Peyer's patch (tissue), 4 donors: ENCODE measurements at regions not wholly inside any gene's neighbourhood (a gene's known extent, or its start where the extent isn't known, plus 50 kb on each side); places are given as distances from the start of the nearest gene placed in this dataset.

Experiments used
- DNase-seq, 3 donors: peaks; one replicate each; pipeline ENCODE4 v3.0.0-alpha.2; 2017 to 2019
- H3K27ac ChIP-seq, 4 donors: fragments of 200-600 bp; sonication (generic); one replicate each; pipeline ENCODE4 v1.5.1; 2016 to 2019
- H3K27me3 ChIP-seq, 2 donors: fragments of 200-600 bp; sonication (generic); one replicate each; pipeline ENCODE4 v1.5.1; 2019
- H3K36me3 ChIP-seq, 3 donors: fragments of 200-600 bp; sonication (generic); one replicate each; pipeline ENCODE4 v1.5.1; 2016 to 2019
- H3K4me1 ChIP-seq, 4 donors: fragments of 200-600 bp; sonication (generic); one replicate each; pipeline ENCODE4 v1.5.1; 2016 to 2019
- H3K4me3 ChIP-seq, 4 donors: fragments of 200-600 bp; sonication (generic); 1 replicate in 3 of 4; 2 replicates in 1 of 4; pipeline ENCODE4 v1.5.1; 2016 to 2019; ENCODE audit warnings: mild to moderate bottlenecking in 1 of 4
- H3K9me3 ChIP-seq, 4 donors: fragments of 200-600 bp; sonication (generic); one replicate each; pipeline ENCODE4 v1.5.1; 2016 to 2019; ENCODE audit warnings: mild to moderate bottlenecking in 1 of 4
- POLR2A ChIP-seq, 2 donors: fragments of 450-650 bp; IDR thresholded peaks; one replicate each; pipeline ENCODE4 v1.5.1; 2017; ENCODE audit warnings: antibody characterized with exemption in 2 of 2, mild to moderate bottlenecking in 2 of 2, moderate library complexity in 2 of 2
- TF ChIP-seq, protein P1 (sequence below), 6 experiments: fragments of 450-650 bp in 4 of 6; fragments of 200-600 bp in 2 of 6; sonication (generic) in 1 of 6; IDR thresholded peaks; one replicate each; pipeline ENCODE4 v1.5.1; 2017 to 2019; ENCODE audit warnings: antibody characterized with exemption in 6 of 6, mild to moderate bottlenecking in 3 of 6, moderate library complexity in 1 of 6

DNA sequence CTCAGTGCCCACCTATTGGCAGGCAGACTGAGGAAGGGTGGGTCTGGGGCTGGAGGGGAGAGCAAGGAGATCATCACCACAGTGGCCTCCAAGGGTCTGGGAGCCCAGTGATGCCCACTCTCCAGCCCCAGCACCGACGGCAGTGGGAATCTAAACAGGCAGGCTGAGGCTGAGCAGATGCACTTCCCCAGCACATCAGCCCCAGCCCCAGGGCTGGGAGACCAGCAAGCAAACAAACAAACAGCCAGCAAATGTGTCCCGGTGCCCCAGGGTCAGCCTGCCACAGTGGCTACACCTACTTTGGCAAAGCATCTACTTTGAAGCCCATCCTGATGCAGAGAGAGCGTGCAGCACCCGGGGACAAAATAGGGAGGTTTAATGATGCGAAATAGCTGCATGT, 216.3 kb upstream of the ZC3H12A start:
- Histone ChIP-seq H3K4me1 (no peaks in the 10 kb centered on the region), H3K27me3 (no peaks in the 10 kb centered on the region), H3K27ac (no peak overlapping the region), H3K9me3 (no peaks in the 10 kb centered on the region), H3K36me3 (no peaks in the 10 kb centered on the region), H3K4me3 (no peak overlapping the region)
- no peak for DNase-seq
- TF ChIP-seq POLR2A (IDR thresholded peaks at IDR 0.05), result no peak
- TF ChIP-seq, protein P1, sequence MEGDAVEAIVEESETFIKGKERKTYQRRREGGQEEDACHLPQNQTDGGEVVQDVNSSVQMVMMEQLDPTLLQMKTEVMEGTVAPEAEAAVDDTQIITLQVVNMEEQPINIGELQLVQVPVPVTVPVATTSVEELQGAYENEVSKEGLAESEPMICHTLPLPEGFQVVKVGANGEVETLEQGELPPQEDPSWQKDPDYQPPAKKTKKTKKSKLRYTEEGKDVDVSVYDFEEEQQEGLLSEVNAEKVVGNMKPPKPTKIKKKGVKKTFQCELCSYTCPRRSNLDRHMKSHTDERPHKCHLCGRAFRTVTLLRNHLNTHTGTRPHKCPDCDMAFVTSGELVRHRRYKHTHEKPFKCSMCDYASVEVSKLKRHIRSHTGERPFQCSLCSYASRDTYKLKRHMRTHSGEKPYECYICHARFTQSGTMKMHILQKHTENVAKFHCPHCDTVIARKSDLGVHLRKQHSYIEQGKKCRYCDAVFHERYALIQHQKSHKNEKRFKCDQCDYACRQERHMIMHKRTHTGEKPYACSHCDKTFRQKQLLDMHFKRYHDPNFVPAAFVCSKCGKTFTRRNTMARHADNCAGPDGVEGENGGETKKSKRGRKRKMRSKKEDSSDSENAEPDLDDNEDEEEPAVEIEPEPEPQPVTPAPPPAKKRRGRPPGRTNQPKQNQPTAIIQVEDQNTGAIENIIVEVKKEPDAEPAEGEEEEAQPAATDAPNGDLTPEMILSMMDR (IDR thresholded peaks at IDR 0.05), result no peak

DNA sequence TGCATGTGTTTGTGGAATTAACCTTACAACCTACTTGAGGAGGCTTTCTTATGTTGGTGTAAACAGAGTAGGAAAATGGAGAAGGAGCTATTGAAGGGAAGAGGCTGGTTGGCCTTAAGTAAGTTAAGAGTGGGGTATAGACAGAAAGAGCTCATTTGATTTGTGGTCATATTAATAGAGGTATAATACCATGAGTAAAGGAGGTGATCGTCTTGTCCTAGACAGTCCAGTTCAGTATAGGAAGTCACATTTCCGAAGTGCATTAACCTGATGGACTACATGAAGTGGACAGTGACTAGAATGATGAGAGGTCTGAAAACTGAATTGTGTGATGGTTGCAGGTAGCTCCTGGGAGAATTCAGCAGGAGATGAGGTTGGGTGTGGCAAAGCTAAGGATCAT, 215.4 kb upstream of the ZC3H12A start:
- H3K27ac ChIP-seq, result no peak overlapping the region
- no peaks in the 10 kb centered on the region for H3K27me3 ChIP-seq

DNA sequence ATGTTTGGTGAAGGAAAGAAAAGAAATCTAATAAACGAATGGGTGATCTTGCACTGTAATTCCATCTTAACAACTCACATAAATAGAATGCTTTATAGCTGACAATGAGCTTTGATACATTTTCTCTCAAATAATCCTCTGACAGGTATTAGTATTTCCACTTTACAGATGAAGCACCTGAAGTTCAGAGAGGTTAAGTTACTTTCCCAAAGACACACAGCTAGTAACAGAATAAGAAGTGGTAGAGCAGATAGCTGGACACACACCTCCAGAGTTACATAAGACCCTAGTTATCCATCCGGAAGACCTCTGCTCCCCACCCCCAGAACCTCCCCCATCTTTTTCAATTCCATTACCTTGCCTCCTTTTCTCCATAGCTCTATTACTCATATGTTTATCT, 213.3 kb upstream of the ZC3H12A start:
- H3K27me3 ChIP-seq, result no peaks in the 10 kb centered on the region
- H3K9me3 ChIP-seq, result no peaks in the 10 kb centered on the region
- no peak for TF ChIP-seq POLR2A (IDR thresholded peaks at IDR 0.05)
- TF ChIP-seq, protein P1 (IDR thresholded peaks at IDR 0.05), result no peak
- H3K4me3 ChIP-seq, result no peak overlapping the region
- no peak overlapping the region for H3K27ac ChIP-seq
- DNase-seq, result no peak
- H3K36me3 ChIP-seq, result no peaks in the 10 kb centered on the region
- H3K4me1 ChIP-seq, result no peaks in the 10 kb centered on the region

More for the DNA sequence above, 215.4 kb upstream of the ZC3H12A start:
- TF ChIP-seq, protein P1 (IDR thresholded peaks at IDR 0.05), result no peak
- no peak for TF ChIP-seq POLR2A (IDR thresholded peaks at IDR 0.05)
- no peak for DNase-seq
- Histone ChIP-seq H3K9me3 (no peaks in the 10 kb centered on the region), H3K4me1 (no peaks in the 10 kb centered on the region), H3K36me3 (no peaks in the 10 kb centered on the region), H3K4me3 (no peak overlapping the region)

DNA sequence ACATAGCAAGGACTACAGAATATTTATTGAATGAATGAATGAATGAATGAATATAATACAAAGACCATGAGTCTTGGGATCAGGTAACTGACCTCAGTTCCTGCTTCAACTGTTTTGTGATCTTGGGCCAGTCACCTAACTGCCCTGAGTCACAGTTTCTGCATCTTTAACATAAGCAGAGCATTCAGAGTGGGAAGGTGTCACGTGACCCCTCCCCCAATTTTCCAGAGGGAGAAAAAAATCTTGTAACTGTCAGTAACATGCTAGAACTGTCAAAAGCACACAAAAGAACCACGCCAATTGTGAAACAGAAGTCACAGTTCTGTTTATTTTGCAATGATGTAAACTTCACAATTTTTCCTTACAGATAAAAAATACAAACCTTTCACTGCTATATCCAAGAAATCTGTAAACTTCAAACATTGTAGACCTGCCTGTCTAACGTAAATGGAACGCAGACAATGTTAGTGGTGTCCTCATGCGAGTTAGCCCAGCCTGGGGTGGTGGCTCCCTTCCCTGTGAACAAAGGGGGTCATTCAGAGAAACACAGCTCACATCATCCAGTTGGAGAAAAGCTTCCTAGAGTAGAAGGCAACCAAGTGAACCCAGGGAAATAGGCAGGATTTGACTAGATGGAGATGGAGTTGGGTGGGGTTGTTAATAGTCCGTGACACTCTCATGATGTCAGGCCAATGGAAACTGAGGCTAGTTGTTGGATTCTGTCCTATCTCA, 211.8 kb upstream of the ZC3H12A start:
- Histone ChIP-seq H3K27me3 (no peaks in the 10 kb centered on the region), H3K9me3 (no peaks in the 10 kb centered on the region), H3K4me3 (no peak overlapping the region), H3K4me1 (no peaks in the 10 kb centered on the region), H3K27ac (no peak overlapping the region), H3K36me3 (no peaks in the 10 kb centered on the region)
- DNase-seq, result no peak
- TF ChIP-seq, protein P1 (IDR thresholded peaks at IDR 0.05), result no peak

DNA sequence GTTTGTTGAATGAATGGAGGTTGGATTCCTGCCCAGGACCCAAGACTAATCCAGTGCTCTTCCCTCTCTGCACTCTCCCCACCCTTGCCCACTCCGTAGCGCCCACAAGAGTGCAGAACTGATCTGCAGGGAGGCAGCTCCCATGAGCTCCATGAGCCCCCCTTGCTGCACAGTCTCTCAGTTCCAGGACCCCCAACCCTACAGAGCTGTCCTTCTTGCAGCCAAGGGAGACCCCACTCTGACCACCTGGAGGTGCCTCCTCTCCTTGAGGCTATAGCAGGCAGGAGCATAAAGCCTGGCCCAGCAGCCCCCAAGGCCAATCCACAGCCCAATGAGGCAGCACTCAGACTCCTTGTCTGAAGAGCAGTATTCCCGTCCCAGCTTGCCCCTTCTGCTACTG, 209.2 kb upstream of the ZC3H12A start:
- TF ChIP-seq, protein P1 (IDR thresholded peaks at IDR 0.05), result no peak
- TF ChIP-seq POLR2A (IDR thresholded peaks at IDR 0.05), result no peak
- no peak for DNase-seq
- H3K9me3 ChIP-seq, result no peaks in the 10 kb centered on the region
- no peak overlapping the region for H3K4me3 ChIP-seq
- no peaks in the 10 kb centered on the region for H3K27me3 ChIP-seq
- no peaks in the 10 kb centered on the region for H3K4me1 ChIP-seq
- no peaks in the 10 kb centered on the region for H3K36me3 ChIP-seq
- no peak overlapping the region for H3K27ac ChIP-seq
